ENCODE measurements at regions not wholly inside any gene's neighbourhood (a gene's known extent, or its start where the extent isn't known, plus 50 kb on each side); places are given as distances from the start of the nearest gene placed in this dataset.
"Not testable (repeated sequence)": the region's sequence is repeated elsewhere in the genome, so short reads cannot be mapped to it uniquely, and the experiment has no call there.

DNA sequence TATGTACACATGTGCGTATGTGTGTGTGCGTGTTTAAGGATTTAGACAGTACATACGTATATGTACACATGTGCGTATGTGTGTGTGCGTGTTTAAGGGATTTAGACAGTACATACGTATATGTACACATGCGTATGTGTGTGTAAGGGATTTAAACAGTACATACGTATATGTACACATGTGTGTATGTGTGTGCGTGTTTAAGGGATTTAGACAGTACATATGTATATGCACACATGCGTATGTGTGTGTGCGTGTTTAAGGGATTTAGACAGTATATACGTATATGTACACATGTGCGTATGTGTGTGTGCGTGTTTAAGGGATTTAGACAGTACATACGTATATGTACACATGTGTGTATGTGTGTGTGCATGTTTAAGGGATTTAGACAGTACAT, 102.1 kb upstream of the ALKAL2 start:
- TF ChIP-seq USF2 (IDR thresholded peaks at IDR 0.05; ENCODE audit: low read length); NRF1 (IDR thresholded peaks at IDR 0.05; ENCODE audit: low read depth, low read length); EP300 (IDR thresholded peaks at IDR 0.05; ENCODE audit: borderline replicate concordance in 1 of 2, low read depth in 2 of 2, low read length in 2 of 2); KDM4A (IDR thresholded peaks at IDR 0.05; ENCODE audit: low read depth, low read length, severe bottlenecking); JUND (IDR thresholded peaks at IDR 0.05; ENCODE audit: low read length); YY1 (IDR thresholded peaks at IDR 0.05; ENCODE audit: low read depth, low read length); SIN3A (conservative IDR thresholded peaks at IDR 0.05 in 1 of 2, IDR thresholded peaks at IDR 0.05 in 1 of 2; ENCODE audit: low read depth in 1 of 2, low read length in 2 of 2): not testable (repeated sequence)
- TF ChIP-seq, protein P1, sequence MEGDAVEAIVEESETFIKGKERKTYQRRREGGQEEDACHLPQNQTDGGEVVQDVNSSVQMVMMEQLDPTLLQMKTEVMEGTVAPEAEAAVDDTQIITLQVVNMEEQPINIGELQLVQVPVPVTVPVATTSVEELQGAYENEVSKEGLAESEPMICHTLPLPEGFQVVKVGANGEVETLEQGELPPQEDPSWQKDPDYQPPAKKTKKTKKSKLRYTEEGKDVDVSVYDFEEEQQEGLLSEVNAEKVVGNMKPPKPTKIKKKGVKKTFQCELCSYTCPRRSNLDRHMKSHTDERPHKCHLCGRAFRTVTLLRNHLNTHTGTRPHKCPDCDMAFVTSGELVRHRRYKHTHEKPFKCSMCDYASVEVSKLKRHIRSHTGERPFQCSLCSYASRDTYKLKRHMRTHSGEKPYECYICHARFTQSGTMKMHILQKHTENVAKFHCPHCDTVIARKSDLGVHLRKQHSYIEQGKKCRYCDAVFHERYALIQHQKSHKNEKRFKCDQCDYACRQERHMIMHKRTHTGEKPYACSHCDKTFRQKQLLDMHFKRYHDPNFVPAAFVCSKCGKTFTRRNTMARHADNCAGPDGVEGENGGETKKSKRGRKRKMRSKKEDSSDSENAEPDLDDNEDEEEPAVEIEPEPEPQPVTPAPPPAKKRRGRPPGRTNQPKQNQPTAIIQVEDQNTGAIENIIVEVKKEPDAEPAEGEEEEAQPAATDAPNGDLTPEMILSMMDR (IDR thresholded peaks at IDR 0.05; ENCODE audit: control extremely low read depth in 1 of 3, insufficient read depth in 1 of 3, low read depth in 1 of 3, low read length in 3 of 3): not testable (repeated sequence)
